KOPT-K1 (cell line): ENCODE measurements at regions not wholly inside any gene's neighbourhood (a gene's known extent, or its start where the extent isn't known, plus 50 kb on each side); places are given as distances from the start of the nearest gene placed in this dataset.
"Not testable (repeated sequence)": the region's sequence is repeated elsewhere in the genome, so short reads cannot be mapped to it uniquely, and the experiment has no call there.

ENCODE experiments used
- H3K27ac ChIP-seq: fragments of 200-600 bp; sonication (generic); 2 replicates; pipeline ENCODE4 v1.5.1; 2016; ENCODE audit warnings: antibody characterized with exemption, mild to moderate bottlenecking, low read depth, low read length; ENCODE audit not compliant: poor library complexity, severe bottlenecking
- H3K36me3 ChIP-seq: fragments of 200-600 bp; sonication (generic); 2 replicates; pipeline ENCODE4 v1.5.1; 2017; ENCODE audit warnings: antibody characterized with exemption, mild to moderate bottlenecking, low read length, moderate library complexity; ENCODE audit not compliant: insufficient read depth
- H3K9me3 ChIP-seq: fragments of 200-600 bp; sonication (generic); 2 replicates; pipeline ENCODE4 v1.5.1; 2017; ENCODE audit warnings: antibody characterized with exemption, low read length, mild to moderate bottlenecking; ENCODE audit not compliant: insufficient read depth, poor library complexity, severe bottlenecking

- Histone ChIP-seq H3K27ac (no peak overlapping the region), H3K36me3 (no peaks in the 10 kb centered on the region), H3K9me3 (no peaks in the 10 kb centered on the region)
Observed at GRCh38 chr11:21969841-21970240, 223.0 kb upstream of the ANO5 start.

GRCh38 chr11:21975242-21975641 lies 217.6 kb upstream of the ANO5 start:
- no peaks in the 10 kb centered on the region for H3K36me3 ChIP-seq
- no peak overlapping the region for H3K27ac ChIP-seq
- H3K9me3 ChIP-seq, result no peaks in the 10 kb centered on the region

- Histone ChIP-seq H3K36me3 (no peaks in the 10 kb centered on the region), H3K27ac (no peak overlapping the region), H3K9me3 (no peaks in the 10 kb centered on the region)
Observed at GRCh38 chr11:21976210-21976609, 216.7 kb upstream of the ANO5 start.

- no peaks in the 10 kb centered on the region for H3K9me3 ChIP-seq
- no peak overlapping the region for H3K27ac ChIP-seq
- H3K36me3 ChIP-seq, result no peaks in the 10 kb centered on the region
Observed at GRCh38 chr11:21983431-21983830, 209.5 kb upstream of the ANO5 start.

GRCh38 chr11:21986361-21986760 lies 206.5 kb upstream of the ANO5 start:
- no peaks in the 10 kb centered on the region for H3K36me3 ChIP-seq
- H3K27ac ChIP-seq, result no peak overlapping the region
- H3K9me3 ChIP-seq, result no peaks in the 10 kb centered on the region

GRCh38 chr11:21987261-21987660 lies 205.6 kb upstream of the ANO5 start:
- Histone ChIP-seq H3K9me3 (no peaks in the 10 kb centered on the region), H3K36me3 (no peaks in the 10 kb centered on the region), H3K27ac (no peak overlapping the region)

- no peak overlapping the region for H3K27ac ChIP-seq
- H3K36me3 ChIP-seq, result no peaks in the 10 kb centered on the region
Observed at GRCh38 chr11:21988477-21988876, 204.4 kb upstream of the ANO5 start.

GRCh38 chr11:22001803-22002202 lies 191.1 kb upstream of the ANO5 start:
- not testable (repeated sequence) for H3K36me3 ChIP-seq, H3K9me3 ChIP-seq, H3K27ac ChIP-seq

More at GRCh38 chr11:21988477-21988876, 204.4 kb upstream of the ANO5 start:
- H3K9me3 ChIP-seq, result no peaks in the 10 kb centered on the region

- H3K9me3 ChIP-seq, result no peaks in the 10 kb centered on the region
- no peaks in the 10 kb centered on the region for H3K36me3 ChIP-seq
- H3K27ac ChIP-seq, result no peak overlapping the region
Observed at GRCh38 chr11:22006901-22007300, 186.0 kb upstream of the ANO5 start.

- H3K36me3 ChIP-seq, result no peaks in the 10 kb centered on the region
- H3K9me3 ChIP-seq, result peaks cover 6% of the 10 kb centered on the region
- H3K27ac ChIP-seq, result no peak overlapping the region
Observed at GRCh38 chr11:22031791-22032190, 161.1 kb upstream of the ANO5 start.

GRCh38 chr11:22037505-22037904 lies 155.4 kb upstream of the ANO5 start:
- Histone ChIP-seq H3K27ac (no peak overlapping the region), H3K9me3 (no peaks in the 10 kb centered on the region), H3K36me3 (no peaks in the 10 kb centered on the region)

- no peak overlapping the region for H3K27ac ChIP-seq
- no peaks in the 10 kb centered on the region for H3K9me3 ChIP-seq
- no peaks in the 10 kb centered on the region for H3K36me3 ChIP-seq
Observed at GRCh38 chr11:22041039-22041438, 151.8 kb upstream of the ANO5 start.

GRCh38 chr11:22042081-22042480 lies 150.8 kb upstream of the ANO5 start:
- no peaks in the 10 kb centered on the region for H3K9me3 ChIP-seq
- no peaks in the 10 kb centered on the region for H3K36me3 ChIP-seq
- H3K27ac ChIP-seq, result no peak overlapping the region

GRCh38 chr11:22044126-22044525 lies 148.8 kb upstream of the ANO5 start:
- no peak overlapping the region for H3K27ac ChIP-seq
- no peaks in the 10 kb centered on the region for H3K9me3 ChIP-seq
- H3K36me3 ChIP-seq, result no peaks in the 10 kb centered on the region

GRCh38 chr11:22049276-22049675 lies 143.6 kb upstream of the ANO5 start:
- Histone ChIP-seq H3K36me3 (no peaks in the 10 kb centered on the region), H3K27ac (no peak overlapping the region), H3K9me3 (no peaks in the 10 kb centered on the region)

GRCh38 chr11:22065472-22065871 lies 127.4 kb upstream of the ANO5 start:
- Histone ChIP-seq H3K9me3 (no peaks in the 10 kb centered on the region), H3K27ac (no peak overlapping the region), H3K36me3 (no peaks in the 10 kb centered on the region)

GRCh38 chr11:22069844-22070243 lies 123.0 kb upstream of the ANO5 start:
- Histone ChIP-seq H3K27ac (no peak overlapping the region), H3K36me3 (no peaks in the 10 kb centered on the region), H3K9me3 (no peaks in the 10 kb centered on the region)
